ENCODE measurements at regions not wholly inside any gene's neighbourhood (a gene's known extent, or its start where the extent isn't known, plus 50 kb on each side); places are given as distances from the start of the nearest gene placed in this dataset.

DNA sequence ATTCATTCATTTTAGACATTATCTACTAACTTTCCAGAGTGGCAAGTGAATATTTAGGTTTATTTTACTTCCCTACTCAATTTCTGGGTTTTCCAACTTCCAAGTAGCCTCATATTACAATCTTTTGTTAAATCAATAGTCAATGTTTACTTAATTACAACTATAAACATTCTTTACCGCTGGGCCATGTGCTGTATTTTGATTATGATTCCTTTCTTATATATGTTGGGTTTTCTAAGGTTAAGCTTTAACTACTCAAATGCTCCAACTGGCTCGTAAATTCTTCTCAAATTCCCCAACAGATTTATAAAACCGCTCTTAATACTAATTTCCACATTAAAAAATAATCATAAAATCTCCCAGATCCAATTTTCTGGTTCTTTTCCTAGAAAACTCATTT is 110.1 kb upstream of the ABCA1 start:
- ATAC-seq: no peak

DNA sequence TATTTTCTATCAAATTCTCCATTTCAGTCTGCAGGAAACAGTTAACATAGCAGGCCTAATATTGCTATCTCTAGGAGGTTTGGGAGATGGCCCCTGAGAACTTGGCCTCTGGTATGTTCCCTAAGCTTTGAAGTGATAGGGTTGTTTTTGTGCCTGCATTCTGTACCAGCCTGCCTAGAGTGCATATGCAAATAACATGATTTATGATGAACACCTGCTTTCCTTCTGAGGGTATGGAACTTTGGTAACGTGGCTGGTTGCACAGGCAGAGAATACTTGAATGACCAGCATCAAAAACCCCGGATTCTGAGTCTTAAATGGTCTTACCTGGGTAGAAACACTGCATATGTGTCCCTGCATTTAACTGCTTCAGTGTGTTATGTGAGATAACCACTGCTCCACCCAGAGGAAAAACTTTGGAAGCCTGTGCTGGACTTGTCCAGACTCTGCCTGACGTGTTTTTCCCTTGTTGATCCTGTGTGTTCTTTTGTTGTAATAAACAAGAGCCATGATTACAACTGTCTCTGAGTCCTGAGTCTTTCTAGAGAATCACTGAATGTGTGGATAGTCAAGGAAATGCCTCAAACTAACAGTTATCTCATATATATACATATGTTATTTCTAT is 111.3 kb upstream of the ABCA1 start:
- TF ChIP-seq ISL1 (CRISPR knock-in tag; IDR thresholded peaks at IDR 0.05) (no peak), RARB (CRISPR knock-in tag; IDR thresholded peaks at IDR 0.05) (no peak), ZNF565 (CRISPR knock-in tag; conservative IDR thresholded peaks at IDR 0.05; ENCODE audit: low read depth) (no peak), ZFP3 (CRISPR knock-in tag; IDR thresholded peaks at IDR 0.05) (no peak)
- TF ChIP-seq, protein P1, sequence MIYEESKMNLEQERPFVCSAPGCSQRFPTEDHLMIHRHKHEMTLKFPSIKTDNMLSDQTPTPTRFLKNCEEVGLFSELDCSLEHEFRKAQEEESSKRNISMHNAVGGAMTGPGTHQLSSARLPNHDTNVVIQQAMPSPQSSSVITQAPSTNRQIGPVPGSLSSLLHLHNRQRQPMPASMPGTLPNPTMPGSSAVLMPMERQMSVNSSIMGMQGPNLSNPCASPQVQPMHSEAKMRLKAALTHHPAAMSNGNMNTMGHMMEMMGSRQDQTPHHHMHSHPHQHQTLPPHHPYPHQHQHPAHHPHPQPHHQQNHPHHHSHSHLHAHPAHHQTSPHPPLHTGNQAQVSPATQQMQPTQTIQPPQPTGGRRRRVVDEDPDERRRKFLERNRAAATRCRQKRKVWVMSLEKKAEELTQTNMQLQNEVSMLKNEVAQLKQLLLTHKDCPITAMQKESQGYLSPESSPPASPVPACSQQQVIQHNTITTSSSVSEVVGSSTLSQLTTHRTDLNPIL (CRISPR knock-in tag; IDR thresholded peaks at IDR 0.05; ENCODE audit: low read depth): no peak
- no peak for ATAC-seq

More for the DNA sequence above, 110.1 kb upstream of the ABCA1 start:
- TF ChIP-seq SNAI2 (CRISPR knock-in tag; IDR thresholded peaks at IDR 0.05) (no peak), PPARA (CRISPR knock-in tag; IDR thresholded peaks at IDR 0.05; ENCODE audit: borderline replicate concordance) (no peak), ZFP3 (CRISPR knock-in tag; IDR thresholded peaks at IDR 0.05) (no peak), ZNF8 (CRISPR knock-in tag; IDR thresholded peaks at IDR 0.05) (no peak), ISL1 (CRISPR knock-in tag; IDR thresholded peaks at IDR 0.05) (no peak), OSR1 (CRISPR knock-in tag; IDR thresholded peaks at IDR 0.05) (no peak), CSDC2 (CRISPR knock-in tag; IDR thresholded peaks at IDR 0.05) (no peak)
- TF ChIP-seq, protein P2, sequence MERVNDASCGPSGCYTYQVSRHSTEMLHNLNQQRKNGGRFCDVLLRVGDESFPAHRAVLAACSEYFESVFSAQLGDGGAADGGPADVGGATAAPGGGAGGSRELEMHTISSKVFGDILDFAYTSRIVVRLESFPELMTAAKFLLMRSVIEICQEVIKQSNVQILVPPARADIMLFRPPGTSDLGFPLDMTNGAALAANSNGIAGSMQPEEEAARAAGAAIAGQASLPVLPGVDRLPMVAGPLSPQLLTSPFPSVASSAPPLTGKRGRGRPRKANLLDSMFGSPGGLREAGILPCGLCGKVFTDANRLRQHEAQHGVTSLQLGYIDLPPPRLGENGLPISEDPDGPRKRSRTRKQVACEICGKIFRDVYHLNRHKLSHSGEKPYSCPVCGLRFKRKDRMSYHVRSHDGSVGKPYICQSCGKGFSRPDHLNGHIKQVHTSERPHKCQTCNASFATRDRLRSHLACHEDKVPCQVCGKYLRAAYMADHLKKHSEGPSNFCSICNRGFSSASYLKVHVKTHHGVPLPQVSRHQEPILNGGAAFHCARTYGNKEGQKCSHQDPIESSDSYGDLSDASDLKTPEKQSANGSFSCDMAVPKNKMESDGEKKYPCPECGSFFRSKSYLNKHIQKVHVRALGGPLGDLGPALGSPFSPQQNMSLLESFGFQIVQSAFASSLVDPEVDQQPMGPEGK (CRISPR knock-in tag; IDR thresholded peaks at IDR 0.05; ENCODE audit: borderline replicate concordance): no peak
- TF ChIP-seq, protein P1 (CRISPR knock-in tag; IDR thresholded peaks at IDR 0.05; ENCODE audit: low read depth): no peak

DNA sequence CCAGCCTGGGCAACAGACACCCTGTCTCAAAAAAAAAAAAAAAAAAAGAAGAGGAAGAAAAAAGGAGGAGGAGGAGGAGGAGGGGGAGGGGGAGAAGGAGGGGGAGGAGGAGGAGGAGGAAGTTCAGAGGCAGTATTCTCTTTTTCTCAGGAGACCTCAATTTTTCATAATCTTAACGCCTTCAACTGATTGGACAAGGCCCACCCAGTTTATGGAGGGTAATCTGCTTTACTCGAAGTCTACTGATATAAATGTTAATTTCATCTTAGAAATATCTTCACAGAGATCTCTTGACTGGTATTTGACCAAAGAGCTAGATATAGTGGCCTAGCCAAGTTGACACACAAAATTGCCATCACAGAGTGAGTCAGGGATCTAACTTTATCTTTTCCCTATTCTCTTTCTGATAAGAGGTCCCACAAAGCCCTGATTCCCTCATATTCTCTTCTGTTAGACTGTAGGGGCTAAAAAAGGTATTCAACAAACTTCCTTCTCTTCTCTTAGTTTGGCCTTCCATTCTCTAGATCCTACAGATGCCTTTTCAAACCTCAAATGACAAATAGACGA is 115.5 kb upstream of the ABCA1 start:
- ATAC-seq: no peak

More for the DNA sequence above, 115.5 kb upstream of the ABCA1 start:
- TF ChIP-seq ZFP30 (CRISPR knock-in tag; IDR thresholded peaks at IDR 0.05) (no peak), TOX (CRISPR knock-in tag; IDR thresholded peaks at IDR 0.05; ENCODE audit: borderline replicate concordance) (no peak), ESRRG (CRISPR knock-in tag; IDR thresholded peaks at IDR 0.05) (no peak), SNAI2 (CRISPR knock-in tag; IDR thresholded peaks at IDR 0.05) (no peak), GLIS3 (CRISPR knock-in tag; IDR thresholded peaks at IDR 0.05) (no peak), RARB (CRISPR knock-in tag; IDR thresholded peaks at IDR 0.05) (no peak), ARNTL (CRISPR knock-in tag; IDR thresholded peaks at IDR 0.05; ENCODE audit: borderline replicate concordance, low read depth) (no peak), CSDC2 (CRISPR knock-in tag; IDR thresholded peaks at IDR 0.05) (no peak), ISL1 (CRISPR knock-in tag; IDR thresholded peaks at IDR 0.05) (no peak), BACH2 (CRISPR knock-in tag; IDR thresholded peaks at IDR 0.05; ENCODE audit: borderline replicate concordance) (no peak), PPARA (CRISPR knock-in tag; IDR thresholded peaks at IDR 0.05; ENCODE audit: borderline replicate concordance) (no peak), ZFP3 (CRISPR knock-in tag; IDR thresholded peaks at IDR 0.05) (no peak), ZC3H10 (CRISPR knock-in tag; IDR thresholded peaks at IDR 0.05) (no peak), TCF4 (CRISPR knock-in tag; IDR thresholded peaks at IDR 0.05; ENCODE audit: borderline replicate concordance) (no peak), ZNF70 (CRISPR knock-in tag; IDR thresholded peaks at IDR 0.05) (no peak), ZNF8 (CRISPR knock-in tag; IDR thresholded peaks at IDR 0.05) (no peak)
- TF ChIP-seq, protein P3, sequence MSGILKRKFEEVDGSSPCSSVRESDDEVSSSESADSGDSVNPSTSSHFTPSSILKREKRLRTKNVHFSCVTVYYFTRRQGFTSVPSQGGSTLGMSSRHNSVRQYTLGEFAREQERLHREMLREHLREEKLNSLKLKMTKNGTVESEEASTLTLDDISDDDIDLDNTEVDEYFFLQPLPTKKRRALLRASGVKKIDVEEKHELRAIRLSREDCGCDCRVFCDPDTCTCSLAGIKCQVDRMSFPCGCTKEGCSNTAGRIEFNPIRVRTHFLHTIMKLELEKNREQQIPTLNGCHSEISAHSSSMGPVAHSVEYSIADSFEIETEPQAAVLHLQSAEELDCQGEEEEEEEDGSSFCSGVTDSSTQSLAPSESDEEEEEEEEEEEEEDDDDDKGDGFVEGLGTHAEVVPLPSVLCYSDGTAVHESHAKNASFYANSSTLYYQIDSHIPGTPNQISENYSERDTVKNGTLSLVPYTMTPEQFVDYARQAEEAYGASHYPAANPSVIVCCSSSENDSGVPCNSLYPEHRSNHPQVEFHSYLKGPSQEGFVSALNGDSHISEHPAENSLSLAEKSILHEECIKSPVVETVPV (CRISPR knock-in tag; IDR thresholded peaks at IDR 0.05): no peak
- TF ChIP-seq, protein P4, sequence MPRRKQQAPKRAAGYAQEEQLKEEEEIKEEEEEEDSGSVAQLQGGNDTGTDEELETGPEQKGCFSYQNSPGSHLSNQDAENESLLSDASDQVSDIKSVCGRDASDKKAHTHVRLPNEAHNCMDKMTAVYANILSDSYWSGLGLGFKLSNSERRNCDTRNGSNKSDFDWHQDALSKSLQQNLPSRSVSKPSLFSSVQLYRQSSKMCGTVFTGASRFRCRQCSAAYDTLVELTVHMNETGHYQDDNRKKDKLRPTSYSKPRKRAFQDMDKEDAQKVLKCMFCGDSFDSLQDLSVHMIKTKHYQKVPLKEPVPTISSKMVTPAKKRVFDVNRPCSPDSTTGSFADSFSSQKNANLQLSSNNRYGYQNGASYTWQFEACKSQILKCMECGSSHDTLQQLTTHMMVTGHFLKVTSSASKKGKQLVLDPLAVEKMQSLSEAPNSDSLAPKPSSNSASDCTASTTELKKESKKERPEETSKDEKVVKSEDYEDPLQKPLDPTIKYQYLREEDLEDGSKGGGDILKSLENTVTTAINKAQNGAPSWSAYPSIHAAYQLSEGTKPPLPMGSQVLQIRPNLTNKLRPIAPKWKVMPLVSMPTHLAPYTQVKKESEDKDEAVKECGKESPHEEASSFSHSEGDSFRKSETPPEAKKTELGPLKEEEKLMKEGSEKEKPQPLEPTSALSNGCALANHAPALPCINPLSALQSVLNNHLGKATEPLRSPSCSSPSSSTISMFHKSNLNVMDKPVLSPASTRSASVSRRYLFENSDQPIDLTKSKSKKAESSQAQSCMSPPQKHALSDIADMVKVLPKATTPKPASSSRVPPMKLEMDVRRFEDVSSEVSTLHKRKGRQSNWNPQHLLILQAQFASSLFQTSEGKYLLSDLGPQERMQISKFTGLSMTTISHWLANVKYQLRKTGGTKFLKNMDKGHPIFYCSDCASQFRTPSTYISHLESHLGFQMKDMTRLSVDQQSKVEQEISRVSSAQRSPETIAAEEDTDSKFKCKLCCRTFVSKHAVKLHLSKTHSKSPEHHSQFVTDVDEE (CRISPR knock-in tag; IDR thresholded peaks at IDR 0.05): no peak
- TF ChIP-seq, protein P5, sequence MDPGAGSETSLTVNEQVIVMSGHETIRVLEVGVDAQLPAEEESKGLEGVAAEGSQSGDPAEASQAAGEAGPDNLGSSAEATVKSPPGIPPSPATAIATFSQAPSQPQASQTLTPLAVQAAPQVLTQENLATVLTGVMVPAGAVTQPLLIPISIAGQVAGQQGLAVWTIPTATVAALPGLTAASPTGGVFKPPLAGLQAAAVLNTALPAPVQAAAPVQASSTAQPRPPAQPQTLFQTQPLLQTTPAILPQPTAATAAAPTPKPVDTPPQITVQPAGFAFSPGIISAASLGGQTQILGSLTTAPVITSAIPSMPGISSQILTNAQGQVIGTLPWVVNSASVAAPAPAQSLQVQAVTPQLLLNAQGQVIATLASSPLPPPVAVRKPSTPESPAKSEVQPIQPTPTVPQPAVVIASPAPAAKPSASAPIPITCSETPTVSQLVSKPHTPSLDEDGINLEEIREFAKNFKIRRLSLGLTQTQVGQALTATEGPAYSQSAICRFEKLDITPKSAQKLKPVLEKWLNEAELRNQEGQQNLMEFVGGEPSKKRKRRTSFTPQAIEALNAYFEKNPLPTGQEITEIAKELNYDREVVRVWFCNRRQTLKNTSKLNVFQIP (CRISPR knock-in tag; IDR thresholded peaks at IDR 0.05; ENCODE audit: borderline replicate concordance, low read depth): no peak
